Stimulated activated CD4-positive, alpha-beta T cell treated with anti-CD3 and anti-CD28 coated beads, Interleukin-1b, Interleukin-23, amount 100 ng/mL, for 48 hours (primary cell): ENCODE measurements at regions not wholly inside any gene's neighbourhood (a gene's known extent, or its start where the extent isn't known, plus 50 kb on each side); places are given as distances from the start of the nearest gene placed in this dataset.
"Not testable (repeated sequence)": the region's sequence is repeated elsewhere in the genome, so short reads cannot be mapped to it uniquely, and the experiment has no call there.

Source experiments
- DNase-seq: peaks from one replicate; pipeline ENCODE4 v3.0.0-alpha.2; 2020

DNA sequence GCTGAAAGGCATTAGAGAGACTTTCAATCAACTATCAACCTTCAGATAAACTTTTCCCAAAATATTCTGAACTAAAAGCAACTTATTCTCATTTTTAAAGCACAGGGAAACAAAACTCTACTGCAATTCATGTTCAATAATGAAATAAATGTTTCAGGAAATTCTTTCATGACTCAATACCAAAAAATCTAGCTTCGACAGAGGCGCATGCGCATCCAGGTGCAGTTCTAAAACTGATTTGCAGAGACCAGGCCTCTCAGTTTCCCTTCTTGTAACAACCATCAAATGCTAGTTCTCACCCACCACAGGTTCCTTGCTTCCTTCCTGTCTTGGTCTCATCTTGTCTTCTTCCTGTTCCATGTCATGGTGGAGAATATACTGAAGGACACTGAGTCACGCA is 55.3 kb upstream of the NRBF2 start:
- no peak for DNase-seq

DNA sequence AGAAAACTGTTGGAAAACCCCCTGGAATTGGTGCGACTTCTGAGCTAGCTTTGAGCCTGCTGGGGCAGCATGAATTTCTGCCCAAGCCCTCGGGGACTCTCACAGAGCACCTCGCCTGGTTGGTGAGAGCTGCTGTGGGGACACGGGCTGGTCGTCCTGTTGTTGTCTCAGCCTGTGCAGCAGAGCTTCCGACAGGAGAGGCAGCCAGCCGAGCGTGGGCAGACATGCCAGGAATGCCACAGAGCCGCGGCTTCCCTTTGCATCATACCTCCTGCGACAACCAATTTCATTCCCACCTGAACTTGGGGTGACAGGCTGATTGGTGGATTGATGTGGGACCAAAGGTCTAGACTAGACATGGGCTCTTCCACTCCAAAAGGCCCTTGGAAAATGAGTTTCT is 60.2 kb upstream of the NRBF2 start:
- DNase-seq = no peak

DNA sequence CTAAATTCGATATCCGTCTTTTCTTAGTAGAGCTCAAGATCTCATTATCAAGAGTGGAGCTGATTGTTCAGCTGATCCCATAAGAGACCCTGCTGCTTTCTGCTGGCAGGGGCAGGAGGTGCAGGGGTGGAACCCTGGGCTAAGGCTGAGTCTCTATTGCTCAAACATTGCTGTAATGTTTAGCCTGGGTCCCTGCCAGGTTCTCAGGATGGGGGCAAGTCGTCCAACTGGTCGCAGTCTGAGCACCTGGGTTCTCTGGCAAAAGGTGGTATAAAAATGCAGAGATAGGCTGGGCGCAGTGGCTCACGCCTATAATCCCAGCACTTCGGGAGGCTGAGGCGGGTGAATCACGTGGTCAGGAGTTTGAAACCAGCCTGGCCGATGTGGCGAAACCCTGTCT is 62.0 kb upstream of the NRBF2 start:
- no peak for DNase-seq

DNA sequence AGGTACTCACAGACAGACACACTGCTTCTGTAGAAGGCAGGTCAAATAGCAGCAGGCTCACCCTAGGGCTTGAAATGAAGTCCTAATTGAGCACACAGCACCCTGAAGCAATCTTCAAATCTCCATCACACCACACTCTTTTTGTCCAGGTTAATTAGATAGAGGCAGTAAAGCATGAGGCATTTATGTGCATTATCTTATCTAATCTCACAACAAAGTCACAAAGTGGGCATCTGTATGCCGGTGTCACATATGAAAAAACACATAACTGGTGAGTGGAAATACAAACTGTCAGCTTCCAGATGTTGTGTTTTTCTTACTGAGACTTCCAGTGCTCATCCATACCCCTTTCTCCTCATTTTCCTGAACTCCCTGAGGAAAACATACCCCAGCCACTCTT is 63.8 kb upstream of the NRBF2 start:
- no peak for DNase-seq

DNA sequence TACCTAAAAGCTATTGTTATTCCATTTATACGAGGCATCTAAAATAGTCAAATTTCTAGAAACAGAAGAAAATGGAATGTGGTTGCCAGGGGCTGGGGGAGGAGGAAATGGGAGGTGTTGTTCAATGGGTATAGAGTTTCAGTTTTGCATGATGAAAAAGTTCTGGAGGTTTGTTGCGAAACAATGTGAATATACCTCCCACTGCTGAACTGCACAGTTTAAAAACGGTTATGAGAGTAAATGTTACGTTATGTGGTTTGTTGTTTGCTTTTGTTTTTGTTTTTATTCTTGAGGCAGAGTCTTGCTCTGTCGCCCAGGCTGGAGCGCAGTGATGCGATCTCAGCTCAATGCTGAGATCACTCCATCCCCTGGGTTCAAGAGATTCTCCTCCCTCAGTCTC is 64.9 kb upstream of the NRBF2 start:
- no peak for DNase-seq

DNA sequence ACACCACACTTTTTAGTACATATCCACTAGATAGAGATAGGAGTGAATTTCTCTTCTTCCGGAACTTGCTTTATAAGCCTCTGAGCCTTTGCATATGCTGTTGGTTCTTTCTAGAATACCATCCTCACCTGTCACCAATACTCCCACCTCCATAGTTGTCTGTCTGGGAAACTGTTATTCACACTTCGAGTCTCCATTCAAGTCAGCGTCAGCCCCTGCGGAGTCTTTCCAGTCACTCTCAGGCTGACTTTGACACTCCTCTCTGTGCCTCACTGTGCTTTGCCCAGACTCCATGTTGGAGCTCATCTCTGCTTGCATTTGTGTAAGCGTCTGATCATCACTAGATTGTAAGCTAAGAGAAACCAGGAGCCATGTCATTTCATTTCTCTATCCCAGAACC is 66.5 kb upstream of the NRBF2 start:
- no peak for DNase-seq

DNA sequence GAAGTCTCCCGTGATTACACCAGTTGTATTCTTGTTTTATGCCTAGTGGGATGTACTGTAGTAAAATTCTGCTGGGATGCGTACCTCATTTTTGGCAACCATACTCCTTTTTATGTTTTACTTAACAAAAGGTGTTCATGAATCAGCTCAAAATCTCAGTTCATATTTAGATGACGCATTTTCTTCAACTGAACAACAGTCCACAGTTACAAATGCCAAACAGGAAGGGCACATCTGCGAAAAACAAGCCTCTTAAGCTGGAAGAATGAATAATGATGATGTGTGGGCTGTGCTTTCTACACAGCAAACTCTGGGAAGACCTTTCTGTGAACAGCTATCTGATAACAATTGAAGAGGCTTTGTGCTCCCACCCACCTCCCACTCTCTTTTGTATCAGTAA is 68.4 kb upstream of the NRBF2 start:
- DNase-seq = no peak

DNA sequence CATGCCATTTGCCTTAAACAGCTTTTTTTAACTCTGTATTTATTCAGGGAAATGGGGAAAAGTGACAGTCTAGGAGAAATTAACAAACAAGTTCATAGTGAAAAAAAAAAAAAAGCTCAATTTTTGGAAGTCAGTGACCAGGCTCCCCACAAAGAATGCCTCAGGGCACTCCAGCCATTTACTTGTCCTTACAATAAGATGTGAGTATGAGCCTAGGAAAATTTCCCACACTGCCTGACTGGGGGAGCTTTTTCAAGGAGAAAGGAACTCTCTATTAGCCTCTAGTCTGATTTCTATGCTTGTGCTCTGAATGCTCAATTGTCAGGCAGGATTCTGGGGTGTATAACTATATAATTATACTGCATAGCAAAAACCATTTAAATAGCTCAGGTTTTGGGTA is 74.9 kb upstream of the NRBF2 start:
- DNase-seq = no peak

DNA sequence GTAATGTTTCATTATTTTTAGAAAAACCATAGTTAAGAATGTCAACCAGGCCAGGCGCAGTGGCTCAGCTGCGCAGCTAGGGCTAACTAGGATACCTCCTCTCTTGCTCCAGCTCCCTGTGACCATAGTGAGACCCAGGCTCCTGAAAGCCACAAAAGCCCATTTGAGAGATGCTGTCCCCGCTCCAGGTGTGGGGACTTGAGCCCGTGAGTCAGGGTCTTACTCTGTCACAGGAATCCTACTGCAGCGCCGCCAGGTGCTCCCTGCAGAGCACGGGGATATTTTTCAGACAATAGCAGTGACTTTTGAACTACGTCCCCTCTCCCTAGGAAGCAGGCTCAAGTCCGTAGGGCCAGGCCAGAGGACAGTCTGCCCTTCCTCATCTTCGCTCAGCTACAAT is 75.6 kb upstream of the NRBF2 start:
- no peak for DNase-seq

DNA sequence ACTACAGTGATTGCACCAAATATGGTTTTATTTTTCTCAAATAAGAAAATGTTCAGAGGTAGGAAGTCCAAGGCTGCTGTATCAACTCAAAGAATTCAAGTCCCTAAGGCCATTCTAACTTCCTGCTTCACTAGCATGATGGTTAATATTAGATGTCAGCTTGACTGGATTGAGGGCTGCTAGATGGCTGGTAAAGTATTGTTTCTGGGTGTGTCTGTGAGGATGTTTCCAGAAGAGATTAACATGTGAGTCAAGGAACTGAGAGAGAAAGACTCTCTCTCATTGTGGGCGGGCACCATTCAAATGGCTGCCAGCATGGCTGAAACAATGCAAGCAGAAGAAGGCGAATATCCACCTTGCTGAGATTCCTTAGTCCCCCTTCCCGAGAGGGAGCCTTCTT is 77.4 kb upstream of the NRBF2 start:
- no peak for DNase-seq

DNA sequence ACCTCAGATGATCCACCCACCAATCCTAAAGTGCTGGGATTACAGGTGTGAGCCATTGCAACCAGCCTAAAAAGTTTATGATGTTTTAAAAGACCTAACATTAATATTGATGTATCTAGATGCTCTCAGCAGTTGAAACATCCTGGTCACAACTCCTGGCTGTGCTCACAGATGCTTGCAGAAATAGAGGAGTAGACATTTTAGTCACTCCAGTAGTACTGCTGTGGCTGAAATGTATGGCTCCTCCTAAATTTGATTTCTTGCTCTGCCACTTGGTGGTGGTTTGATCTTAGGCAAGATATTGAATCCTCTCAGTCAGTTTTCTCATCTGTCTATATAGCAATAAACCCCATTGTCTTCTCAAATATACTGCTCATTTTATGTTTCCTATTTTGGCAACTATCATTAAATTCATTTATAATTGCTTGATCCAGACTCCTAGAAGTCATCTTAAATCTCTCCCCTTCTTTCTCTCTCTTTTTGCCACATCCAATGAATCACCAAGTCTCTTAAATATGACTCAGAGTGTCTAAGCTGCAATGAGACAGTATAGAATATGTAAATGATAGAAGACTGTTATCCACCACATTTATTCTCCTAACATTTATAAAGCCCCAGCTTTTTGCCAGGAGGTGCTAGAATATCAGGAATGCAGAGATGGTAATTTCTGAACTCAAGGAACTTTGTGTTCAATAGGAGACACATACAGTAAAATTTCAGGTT is 78.1 kb upstream of the NRBF2 start:
- no peak for DNase-seq

DNA sequence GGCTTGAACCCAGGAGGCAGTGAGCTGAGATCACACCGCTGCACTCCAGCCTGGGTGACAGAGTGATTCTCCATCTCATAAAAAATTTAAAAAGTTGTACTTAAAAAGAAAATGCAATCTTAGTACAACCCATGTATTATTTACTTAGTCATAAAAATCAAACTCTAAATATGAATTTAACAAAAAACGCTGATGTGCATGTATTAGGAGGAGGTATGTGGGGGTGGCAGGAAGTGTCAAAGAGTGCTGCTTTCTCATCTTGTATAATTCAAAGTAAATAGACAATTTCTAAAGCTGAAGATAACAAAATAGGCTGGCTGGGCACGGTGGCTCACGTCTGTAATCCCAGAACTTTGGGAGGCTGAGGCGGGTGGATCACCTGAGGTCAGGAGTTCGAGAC is 81.0 kb upstream of the NRBF2 start:
- no peak for DNase-seq

DNA sequence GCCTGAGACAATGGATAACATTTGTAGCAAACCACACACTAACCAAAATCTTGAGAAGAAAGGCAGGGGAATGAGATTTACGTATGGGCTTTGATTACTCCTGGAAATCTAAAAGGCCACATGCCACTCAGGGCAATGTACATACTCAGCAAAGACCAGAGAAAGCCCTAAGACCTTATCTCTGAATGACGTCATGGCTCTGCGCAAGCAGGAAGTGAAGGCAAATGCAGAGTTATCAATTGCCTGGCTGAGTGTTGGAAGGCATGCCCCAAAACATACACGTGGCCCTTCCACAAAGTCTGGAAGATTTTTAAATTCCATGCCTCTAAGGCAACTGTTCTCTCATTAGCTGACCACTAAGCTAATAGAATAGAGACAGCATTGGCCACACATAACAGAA is 90.9 kb upstream of the NRBF2 start:
- no peak for DNase-seq

DNA sequence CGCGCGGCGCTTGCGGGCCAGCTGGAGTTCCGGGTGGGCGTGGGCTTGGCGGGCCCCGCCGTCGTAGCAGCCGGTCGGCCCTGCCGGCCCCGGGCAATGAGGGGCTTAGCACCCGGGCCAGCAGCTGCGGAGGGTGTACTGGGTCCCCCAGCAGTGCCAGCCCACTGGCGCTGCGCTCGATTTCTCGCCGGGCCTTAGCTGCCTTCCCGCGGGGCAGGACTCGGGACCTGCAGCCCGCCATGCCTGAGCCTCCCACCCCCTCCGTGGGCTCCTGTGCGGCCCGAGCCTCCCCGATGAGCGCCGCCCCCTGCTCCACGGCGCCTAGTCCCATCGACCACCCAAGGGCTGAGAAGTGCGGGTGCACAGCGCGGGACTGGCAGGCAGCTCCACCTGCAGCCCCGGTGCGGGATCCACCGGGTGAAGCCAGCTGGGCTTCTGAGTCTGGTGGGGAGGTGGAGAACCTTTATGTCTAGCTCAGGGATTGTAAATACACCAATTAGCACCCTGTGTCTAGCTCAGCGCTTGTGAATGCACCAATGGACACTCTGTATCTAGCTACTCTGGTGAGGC is 99.4 kb upstream of the NRBF2 start:
- DNase-seq = not testable (repeated sequence)

DNA sequence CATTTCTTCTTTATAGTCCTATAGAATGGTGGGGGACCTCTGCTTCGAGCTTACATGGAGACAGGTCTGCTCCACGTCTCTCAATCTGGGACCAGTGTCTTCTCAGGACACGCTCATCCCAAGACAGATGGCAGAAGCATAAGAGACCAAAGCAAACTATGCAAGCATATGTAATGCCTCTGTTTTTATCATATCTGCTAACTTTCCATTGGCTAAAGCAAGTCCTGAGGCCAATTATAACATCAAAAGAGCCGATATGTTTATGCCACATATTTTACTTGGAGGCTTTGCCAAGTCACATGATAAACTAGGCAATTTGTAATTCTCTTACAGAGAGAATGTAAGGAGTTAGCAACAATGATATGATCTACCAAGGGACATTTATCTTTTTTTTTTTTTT is 102.6 kb upstream of the NRBF2 start:
- no peak for DNase-seq

DNA sequence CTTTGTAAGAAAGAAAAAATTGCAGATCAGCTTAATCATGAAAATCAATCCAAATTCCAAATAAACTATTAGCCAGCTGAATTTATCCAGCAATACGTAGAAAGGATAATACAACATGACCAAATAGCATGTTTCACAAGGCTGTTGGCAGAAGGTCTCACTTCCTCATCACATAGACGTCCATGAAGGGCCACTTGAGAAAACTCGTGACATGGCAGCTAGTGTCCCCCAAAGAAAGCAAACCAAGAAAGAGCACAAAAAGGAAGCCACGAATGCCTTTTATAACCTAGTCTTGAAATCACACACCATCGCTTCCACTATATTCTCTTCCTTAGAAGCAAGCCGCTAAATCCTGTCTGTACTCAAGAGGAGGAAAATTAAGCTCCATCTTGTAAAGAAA is 105.6 kb upstream of the NRBF2 start:
- no peak for DNase-seq

DNA sequence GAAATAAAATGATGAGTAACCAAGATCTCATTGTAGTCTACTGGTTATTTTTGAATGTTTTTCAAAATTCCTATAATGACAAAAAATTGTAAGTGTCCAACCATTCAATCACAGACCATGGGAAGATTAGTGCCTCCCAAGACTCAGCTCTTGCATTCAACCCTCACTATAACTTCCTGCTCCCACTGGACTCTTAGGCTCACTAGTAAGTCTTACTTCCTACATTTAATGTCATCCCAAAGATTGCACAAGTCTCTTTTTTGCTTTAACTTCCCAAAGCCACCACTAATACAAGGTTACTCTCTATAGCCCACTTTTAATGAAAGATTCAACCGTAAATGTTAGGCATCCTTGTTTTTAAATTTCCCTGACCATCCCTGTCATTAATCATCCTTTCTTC is 111.9 kb upstream of the NRBF2 start:
- no peak for DNase-seq

DNA sequence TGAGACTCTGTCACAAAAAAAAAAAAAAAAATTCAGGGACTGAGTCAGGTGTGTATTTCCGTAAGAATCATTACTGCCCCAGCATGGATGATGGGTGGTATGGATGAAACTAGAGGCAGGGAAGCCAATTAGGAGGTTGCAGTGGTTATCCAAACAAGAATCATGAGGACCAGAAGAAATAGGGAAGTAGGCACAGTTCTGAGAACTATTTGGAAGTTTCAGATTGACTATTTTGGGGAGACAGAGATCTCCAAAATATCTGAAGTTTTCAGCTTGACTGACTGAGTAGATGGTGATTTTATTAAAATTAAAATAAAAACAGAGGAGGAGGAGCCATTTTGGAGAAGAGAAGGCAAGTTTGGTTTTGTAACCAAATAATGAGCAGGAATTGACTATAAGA is 119.4 kb upstream of the NRBF2 start:
- DNase-seq = no peak

DNA sequence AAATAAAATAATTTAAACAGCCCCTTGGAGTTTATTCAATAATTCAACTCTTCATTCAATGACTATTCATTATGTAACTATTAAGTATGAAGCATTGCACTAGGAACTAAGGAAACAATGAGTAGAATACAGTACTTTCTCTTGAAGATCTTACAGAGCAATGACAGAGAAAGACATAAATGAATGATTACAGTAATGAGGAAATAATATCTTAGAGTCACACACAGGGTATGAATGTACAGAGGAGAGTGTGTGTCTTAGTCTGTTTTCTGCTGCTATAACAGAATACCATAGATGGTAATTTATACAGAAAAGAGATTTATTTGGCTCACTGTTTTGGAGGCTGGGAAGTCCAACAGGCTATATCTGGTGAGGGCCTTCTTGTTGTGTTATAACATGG is 120.5 kb upstream of the NRBF2 start:
- DNase-seq = no peak

DNA sequence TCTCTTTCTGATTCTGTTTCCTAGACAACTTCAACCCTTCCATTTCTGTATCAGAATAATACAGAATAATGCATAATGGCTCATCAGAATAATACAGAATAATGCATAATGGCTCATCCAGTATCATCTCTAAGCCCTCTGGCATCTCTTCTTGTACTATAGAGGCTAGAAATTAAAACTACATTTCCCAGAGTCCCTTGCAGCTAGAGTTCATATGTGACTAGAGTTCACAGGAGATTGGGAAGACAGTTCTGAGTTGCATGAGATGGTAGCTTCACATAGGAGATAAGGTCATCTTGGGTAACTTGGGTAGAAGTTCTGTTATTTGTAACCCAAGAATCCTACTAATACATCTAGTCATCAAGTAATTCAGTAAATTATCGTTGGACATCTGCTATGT is 122.9 kb upstream of the NRBF2 start:
- no peak for DNase-seq

DNA sequence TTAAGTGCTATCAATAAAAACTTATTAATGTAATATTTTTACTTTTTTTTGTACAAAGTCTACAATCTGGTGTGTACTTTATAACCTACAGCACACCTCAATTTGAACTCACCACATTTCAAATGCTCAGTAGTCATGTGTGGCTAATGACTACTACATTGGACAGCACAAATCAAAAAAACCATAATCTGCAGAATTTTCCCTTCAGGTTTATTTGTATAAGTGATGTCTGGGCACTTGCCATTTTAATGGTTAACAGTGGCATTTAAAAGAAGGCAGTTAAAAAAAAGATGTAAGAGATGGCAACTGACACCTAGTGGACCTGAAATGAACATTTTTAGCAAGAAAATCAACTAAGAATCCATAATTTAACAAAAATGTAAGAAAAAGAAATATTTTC is 124.6 kb upstream of the NRBF2 start:
- DNase-seq = no peak

DNA sequence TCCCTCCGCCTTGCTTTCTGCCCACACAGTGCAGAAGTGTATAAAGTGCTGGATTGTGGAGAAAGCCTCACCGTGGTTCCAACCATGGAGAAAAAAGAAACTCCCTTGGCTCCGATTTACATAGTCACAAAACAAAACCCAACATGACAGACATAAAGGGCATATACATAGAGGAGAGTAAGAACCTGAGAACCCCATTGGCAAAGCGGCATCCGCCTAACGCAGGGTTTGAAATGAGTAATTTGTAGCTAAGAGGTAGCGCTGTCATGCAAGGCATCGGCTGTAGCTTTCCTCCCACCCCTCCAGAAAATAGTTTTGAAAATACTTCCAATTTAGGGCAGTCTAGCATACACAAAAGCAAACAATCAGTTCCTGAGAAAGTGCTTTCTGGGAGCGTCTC is 126.0 kb upstream of the NRBF2 start:
- DNase-seq = no peak

DNA sequence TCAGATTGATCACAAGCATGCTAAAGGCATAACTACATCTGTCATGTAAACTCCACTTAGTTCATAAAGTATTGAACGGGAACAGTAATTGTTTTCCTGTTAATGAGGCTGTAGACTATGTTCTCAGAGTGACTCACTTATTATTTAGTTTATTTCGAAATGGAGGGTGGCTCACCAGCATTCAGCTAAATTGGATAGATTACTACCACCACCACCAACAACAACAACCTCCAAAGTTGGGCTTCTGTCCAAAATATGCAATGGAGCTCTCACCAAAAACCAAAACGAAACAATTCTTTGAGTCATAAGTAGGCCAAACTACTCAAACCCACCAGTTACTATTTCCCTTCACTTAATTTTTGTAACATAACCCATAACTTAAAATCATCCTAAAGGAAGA is 127.9 kb upstream of the NRBF2 start:
- no peak for DNase-seq

DNA sequence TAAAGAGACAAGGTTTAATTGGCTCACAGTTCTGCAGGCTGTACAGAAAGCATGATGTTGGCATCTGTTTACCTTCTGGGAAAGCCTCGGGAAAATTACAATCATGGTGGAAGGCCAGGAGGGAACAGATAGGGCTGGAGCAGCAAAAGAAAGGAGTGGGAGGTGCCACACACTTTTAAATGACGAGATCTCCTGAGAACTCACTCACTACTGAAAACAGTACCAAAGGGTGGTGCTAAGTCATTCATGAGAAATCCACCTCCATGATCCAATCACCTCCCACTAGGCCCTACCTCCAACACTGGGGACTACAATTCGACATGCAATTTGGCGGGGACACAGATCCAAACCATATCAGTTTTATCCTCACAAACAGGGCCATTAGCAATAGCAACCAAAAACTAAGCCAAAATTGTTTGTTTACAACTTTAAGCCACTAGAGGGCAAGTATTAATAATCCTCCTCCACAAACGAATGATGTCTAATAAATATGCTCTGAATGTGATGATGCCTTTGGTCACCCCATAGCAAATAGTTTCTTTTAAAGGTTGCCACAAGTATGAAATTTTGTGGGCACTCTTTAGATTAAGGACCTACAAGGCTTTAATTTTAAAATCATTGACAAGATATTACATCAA is 129.2 kb upstream of the NRBF2 start:
- no peak for DNase-seq

DNA sequence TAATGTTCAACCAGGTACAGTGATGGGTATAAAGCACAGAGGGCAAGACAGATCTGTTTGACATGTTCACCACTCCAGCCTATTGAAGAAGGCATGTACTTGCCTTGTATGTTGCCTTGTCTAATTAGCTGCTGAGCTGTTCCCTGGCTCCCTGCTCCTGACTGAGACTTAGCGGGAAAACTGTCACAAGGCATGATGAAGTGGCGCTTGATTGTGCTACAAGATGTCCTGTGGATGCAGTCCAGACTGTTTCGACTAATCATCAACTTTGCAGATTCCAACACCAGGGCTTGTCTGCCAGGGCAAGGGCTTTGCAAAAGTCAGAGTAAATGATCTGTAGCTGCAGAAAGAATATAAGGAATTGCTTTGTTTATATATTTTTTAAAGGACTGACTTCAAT is 136.2 kb upstream of the NRBF2 start:
- DNase-seq = no peak
